Hepatocyte (in vitro differentiated cells): ENCODE measurements at regions not wholly inside any gene's neighbourhood (a gene's known extent, or its start where the extent isn't known, plus 50 kb on each side); places are given as distances from the start of the nearest gene placed in this dataset.

Source experiments
- CTCF ChIP-seq: fragments of 200-600 bp; sonication (generic); IDR thresholded peaks from 2 replicates; pipeline ENCODE4 v1.5.1; 2016; ENCODE audit warnings: antibody characterized with exemption, mild to moderate bottlenecking; ENCODE audit not compliant: poor library complexity
- EZH2 ChIP-seq: fragments of 200-600 bp; sonication (generic); IDR thresholded peaks from 2 replicates; pipeline ENCODE4 v1.6.1; 2016; ENCODE audit warnings: antibody characterized with exemption, mild to moderate bottlenecking, borderline replicate concordance
- EZH2phosphoT487 ChIP-seq: fragments of 200-600 bp; sonication (generic); IDR thresholded peaks from one replicate; pipeline ENCODE4 v1.6.1; 2018; ENCODE audit warnings: antibody characterized with exemption, mild to moderate bottlenecking, low read depth, moderate library complexity; ENCODE audit not compliant: unreplicated experiment, severe bottlenecking

GRCh38 chr20:48196001-48196400, 410.7 kb upstream of the SULF2 start:
- no peak for TF ChIP-seq EZH2
- TF ChIP-seq EZH2phosphoT487, result no peak
- no peak for TF ChIP-seq CTCF
